HEK293T (cell line): ENCODE measurements at regions not wholly inside any gene's neighbourhood (a gene's known extent, or its start where the extent isn't known, plus 50 kb on each side); places are given as distances from the start of the nearest gene placed in this dataset.

Experiments
- CTCF ChIA-PET: fragments of 350-600 bp; formaldehyde crosslinking; extraction: SDS; loops from one replicate; lab custom pipeline; 2021; ENCODE audit warnings: antibody characterized with exemption, inconsistent platforms; lab: Yijun Ruan, JAX
- POLR2A ChIA-PET: fragments of 350-600 bp; formaldehyde crosslinking; extraction: SDS; loops from one replicate; lab custom pipeline; 2020; ENCODE audit warnings: antibody characterized with exemption, inconsistent platforms; lab: Yijun Ruan, JAX
- DNase-seq: peaks from one replicate; pipeline ENCODE4 v3.0.0; 2012; ENCODE audit warnings: mixed read lengths; ENCODE audit errors: extremely low spot score
- ARNT ChIP-seq: fragments of 450-650 bp; IDR thresholded peaks from 2 replicates; pipeline ENCODE4 v1.6.1; 2017; ENCODE audit warnings: mild to moderate bottlenecking
- BHLHE40 ChIP-seq: fragments of 450-650 bp; IDR thresholded peaks from 2 replicates; pipeline ENCODE4 v1.6.1; 2016; ENCODE audit warnings: mild to moderate bottlenecking, moderate library complexity, borderline replicate concordance
- CTBP1 ChIP-seq: fragments of 450-650 bp; IDR thresholded peaks from 2 replicates; pipeline ENCODE4 v1.6.1; 2016; ENCODE audit warnings: borderline replicate concordance
- ELF4 ChIP-seq: fragments of 450-650 bp; IDR thresholded peaks from 2 replicates; pipeline ENCODE4 v1.6.1; 2017; ENCODE audit warnings: antibody characterized with exemption
- FOXA1 ChIP-seq: fragments of 450-650 bp; IDR thresholded peaks from 2 replicates; pipeline ENCODE4 v1.6.1; 2016; ENCODE audit warnings: mild to moderate bottlenecking
- FOXK2 ChIP-seq: fragments of 450-650 bp; IDR thresholded peaks from 2 replicates; pipeline ENCODE4 v1.6.1; 2016; ENCODE audit warnings: mild to moderate bottlenecking
- FOXM1 ChIP-seq: fragments of 450-650 bp; IDR thresholded peaks from 2 replicates; pipeline ENCODE4 v1.6.1; 2017; ENCODE audit warnings: mild to moderate bottlenecking, borderline replicate concordance
- HDGF ChIP-seq: fragments of 450-650 bp; IDR thresholded peaks from 2 replicates; pipeline ENCODE4 v1.6.1; 2017; ENCODE audit warnings: antibody characterized with exemption, borderline replicate concordance
- L3MBTL2 ChIP-seq: fragments of 450-650 bp; conservative IDR thresholded peaks from 2 replicates; pipeline ENCODE4 v1.6.1; 2016; ENCODE audit warnings: mild to moderate bottlenecking
- LEF1 ChIP-seq: fragments of 450-650 bp; IDR thresholded peaks from 2 replicates; pipeline ENCODE4 v1.6.1; 2017; ENCODE audit warnings: mild to moderate bottlenecking, borderline replicate concordance
- NFRKB ChIP-seq: fragments of 450-650 bp; IDR thresholded peaks from 2 replicates; pipeline ENCODE4 v1.6.1; 2016; ENCODE audit warnings: mild to moderate bottlenecking, moderate library complexity
- PKNOX1 ChIP-seq: fragments of 450-650 bp; IDR thresholded peaks from 2 replicates; pipeline ENCODE4 v1.6.1; 2016
- SP1 ChIP-seq: fragments of 450-650 bp; IDR thresholded peaks from 2 replicates; pipeline ENCODE4 v1.6.1; 2017
- SUZ12 ChIP-seq: fragments of 450-650 bp; IDR thresholded peaks from 2 replicates; pipeline ENCODE4 v1.6.1; 2016; ENCODE audit warnings: mild to moderate bottlenecking
- TARDBP ChIP-seq: fragments of 450-650 bp; IDR thresholded peaks from 2 replicates; pipeline ENCODE4 v1.6.1; 2016
- ZNF384 ChIP-seq: fragments of 450-650 bp; IDR thresholded peaks from 2 replicates; pipeline ENCODE4 v1.6.1; 2016

GRCh38 chr10:88086187-88086960 lies 222.9 kb downstream of the PTEN start:
- DNase-seq, result no peak
- POLR2A ChIA-PET, result no interaction called here
- CTCF ChIA-PET, result interaction anchor here (1.1 kb wide), 1 partner anchor 28 kb away, joined by 3 read pairs; no protein-coding TSS in a partner anchor
- TF ChIP-seq CTBP1 (no peak), LEF1 (no peak), FOXK2 (no peak), ZNF384 (no peak), SP1 (no peak), NFRKB (no peak), PKNOX1 (no peak), L3MBTL2 (no peak), ELF4 (no peak)

GRCh38 chr10:88088441-88089340 lies 225.3 kb downstream of the PTEN start:
- CTCF ChIA-PET, result no interaction called here
- no peak for DNase-seq
- POLR2A ChIA-PET, result no interaction called here
- no peak for TF ChIP-seq SP1
- TF ChIP-seq L3MBTL2, result no peak
- no peak for TF ChIP-seq BHLHE40
- TF ChIP-seq ELF4, result no peak
- TF ChIP-seq FOXK2, result no peak
- no peak for TF ChIP-seq ZNF384
- no peak for TF ChIP-seq FOXA1
- TF ChIP-seq TARDBP, result no peak
- no peak for TF ChIP-seq NFRKB
- no peak for TF ChIP-seq FOXM1
- TF ChIP-seq LEF1, result no peak
- TF ChIP-seq SUZ12, result no peak
- no peak for TF ChIP-seq PKNOX1
- TF ChIP-seq ARNT, result no peak
- TF ChIP-seq CTBP1, result no peak
- TF ChIP-seq HDGF, result no peak

GRCh38 chr10:88089498-88089897 lies 226.1 kb downstream of the PTEN start:
- no peak for DNase-seq
- ChIA-PET POLR2A (no interaction called here), CTCF (no interaction called here)
- TF ChIP-seq ELF4 (no peak), FOXK2 (no peak), BHLHE40 (no peak), L3MBTL2 (no peak), CTBP1 (no peak), SUZ12 (no peak), FOXM1 (no peak), ARNT (no peak), FOXA1 (no peak)

GRCh38 chr10:88090568-88091214 lies 227.3 kb downstream of the PTEN start:
- POLR2A ChIA-PET, result no interaction called here
- CTCF ChIA-PET, result no interaction called here

More at GRCh38 chr10:88090568-88091214, 227.3 kb downstream of the PTEN start:
- no peak for DNase-seq
- TF ChIP-seq NFRKB (no peak), FOXM1 (no peak), ELF4 (no peak), FOXK2 (no peak), L3MBTL2 (no peak), HDGF (no peak), SP1 (no peak), PKNOX1 (no peak), CTBP1 (no peak), LEF1 (no peak), SUZ12 (no peak), TARDBP (no peak), BHLHE40 (no peak), ZNF384 (no peak), FOXA1 (no peak), ARNT (no peak)
